Skeletal muscle satellite cell (primary cell): ENCODE measurements at regions not wholly inside any gene's neighbourhood (a gene's known extent, or its start where the extent isn't known, plus 50 kb on each side); places are given as distances from the start of the nearest gene placed in this dataset.
"Not testable (repeated sequence)": the region's sequence is repeated elsewhere in the genome, so short reads cannot be mapped to it uniquely, and the experiment has no call there.

ENCODE experiments used
- H3K27me3 ChIP-seq: 2 replicates; pipeline ENCODE4 v1.7.0; 2013; ENCODE audit warnings: low read length; ENCODE audit not compliant: control insufficient read depth, insufficient read depth
- H3K36me3 ChIP-seq: 2 replicates; pipeline ENCODE4 v1.7.0; 2013; ENCODE audit warnings: mild to moderate bottlenecking, control low read depth, low read length; ENCODE audit not compliant: insufficient read depth
- H3K4me1 ChIP-seq: 2 replicates; pipeline ENCODE4 v1.7.0; 2013; ENCODE audit warnings: low read length; ENCODE audit not compliant: control insufficient read depth, insufficient read depth
- H3K4me2 ChIP-seq: 2 replicates; pipeline ENCODE4 v1.7.0; 2013; ENCODE audit warnings: mild to moderate bottlenecking, low read length
- H3K4me3 ChIP-seq: 2 replicates; pipeline ENCODE4 v1.7.0; 2013; ENCODE audit warnings: low read length
- H3K9ac ChIP-seq: 2 replicates; pipeline ENCODE4 v1.7.0; 2013; ENCODE audit warnings: mild to moderate bottlenecking, low read depth, low read length, moderate library complexity
- H3K9me3 ChIP-seq: replicated peaks from 2 replicates; pipeline ENCODE4 v1.7.0; 2013; ENCODE audit warnings: mild to moderate bottlenecking, control low read depth, low read length

DNA sequence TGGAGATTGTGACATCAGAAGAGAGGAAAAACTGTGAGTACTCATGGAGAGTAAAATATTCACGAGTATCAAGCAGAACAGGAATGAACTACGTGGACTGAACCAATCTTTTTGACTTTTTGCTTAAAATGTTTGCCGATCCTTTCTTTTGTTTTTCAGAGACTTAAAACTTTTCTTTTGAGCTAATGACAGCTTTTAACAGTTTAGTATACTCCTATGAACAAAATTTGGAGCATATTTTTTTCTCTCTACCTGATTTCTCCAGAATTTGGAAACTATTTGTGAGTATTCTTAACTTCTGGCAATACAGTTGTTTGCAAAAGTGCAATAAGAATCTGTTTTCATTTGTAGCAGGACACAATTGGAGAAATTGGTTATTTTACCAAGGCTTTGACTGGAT is 786.3 kb downstream of the SORCS1 start:
- no peak overlapping the region for H3K9ac ChIP-seq
- H3K4me2 ChIP-seq = no peak overlapping the region
- H3K4me3 ChIP-seq = no peak overlapping the region
- no peaks in the 10 kb centered on the region for H3K36me3 ChIP-seq
- no peaks in the 10 kb centered on the region for H3K27me3 ChIP-seq
- no peaks in the 10 kb centered on the region for H3K9me3 ChIP-seq
- no peaks in the 10 kb centered on the region for H3K4me1 ChIP-seq

DNA sequence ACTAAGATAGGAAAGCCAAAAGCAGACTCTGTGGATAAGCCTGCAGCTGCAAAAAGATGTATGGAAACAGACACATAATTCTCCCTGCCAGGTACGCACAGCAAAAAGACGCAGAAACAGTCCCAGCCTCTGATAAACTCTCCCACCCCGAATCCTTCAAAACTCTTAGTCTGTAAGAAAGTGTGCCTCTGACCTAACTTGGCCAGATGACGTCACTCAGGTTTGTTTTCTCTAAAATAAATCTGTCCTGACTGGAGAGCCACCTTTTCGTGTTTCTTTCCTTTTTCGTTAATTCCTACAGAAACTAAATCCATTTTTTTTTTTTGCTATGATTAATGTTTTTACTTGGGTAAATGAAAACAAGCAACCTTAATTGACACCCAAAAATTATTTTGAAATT is 793.8 kb downstream of the SORCS1 start:
- H3K9ac ChIP-seq = no peak overlapping the region
- no peak overlapping the region for H3K4me3 ChIP-seq
- no peaks in the 10 kb centered on the region for H3K27me3 ChIP-seq
- no peaks in the 10 kb centered on the region for H3K36me3 ChIP-seq
- no peaks in the 10 kb centered on the region for H3K9me3 ChIP-seq
- H3K4me1 ChIP-seq = no peaks in the 10 kb centered on the region
- H3K4me2 ChIP-seq = no peak overlapping the region

DNA sequence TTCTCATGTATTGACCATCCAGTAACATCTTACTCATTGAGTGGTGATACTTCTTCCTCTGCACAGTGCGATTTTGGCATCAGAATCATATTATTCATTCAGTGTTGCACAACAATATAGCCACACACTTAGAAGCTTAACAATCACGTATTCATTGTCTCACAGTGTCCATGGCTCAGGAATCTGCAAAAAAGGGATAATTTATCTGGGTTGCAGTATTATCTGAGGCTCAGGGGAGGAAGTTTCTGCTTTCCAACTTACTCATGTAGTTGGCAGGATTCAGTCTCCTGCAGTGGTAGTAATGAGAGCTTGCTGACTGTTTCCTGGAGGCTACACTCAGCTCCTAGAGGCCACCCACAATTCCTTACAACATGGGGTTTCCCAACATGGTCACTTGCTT is 803.6 kb downstream of the SORCS1 start:
- H3K4me3 ChIP-seq = no peak overlapping the region
- no peak overlapping the region for H3K4me2 ChIP-seq
- no peaks in the 10 kb centered on the region for H3K9me3 ChIP-seq
- H3K4me1 ChIP-seq = no peaks in the 10 kb centered on the region
- no peaks in the 10 kb centered on the region for H3K36me3 ChIP-seq
- H3K27me3 ChIP-seq = no peaks in the 10 kb centered on the region
- H3K9ac ChIP-seq = no peak overlapping the region

DNA sequence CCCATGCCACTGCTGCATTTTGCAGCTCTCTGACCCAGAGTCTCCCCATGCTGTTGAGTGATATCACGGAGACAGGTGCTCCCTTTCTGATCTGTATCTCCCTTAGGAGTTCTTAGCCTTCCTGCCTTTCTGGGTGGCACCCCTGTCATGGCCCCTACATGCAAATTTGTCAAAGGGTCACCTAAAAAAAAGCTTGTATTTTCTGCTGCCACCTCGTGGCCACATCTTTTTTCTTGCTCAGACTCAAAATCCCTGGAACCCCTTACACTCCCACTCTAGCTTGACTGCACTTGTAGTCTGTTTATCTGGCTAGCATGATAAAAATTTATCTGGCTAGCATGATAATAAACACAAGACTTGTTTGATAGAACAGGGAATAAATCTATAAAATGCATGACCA is 809.1 kb downstream of the SORCS1 start:
- Histone ChIP-seq H3K4me1 (no peaks in the 10 kb centered on the region), H3K4me3 (no peak overlapping the region), H3K36me3 (no peaks in the 10 kb centered on the region), H3K9me3 (no peaks in the 10 kb centered on the region), H3K27me3 (no peaks in the 10 kb centered on the region), H3K9ac (no peak overlapping the region), H3K4me2 (no peak overlapping the region)

DNA sequence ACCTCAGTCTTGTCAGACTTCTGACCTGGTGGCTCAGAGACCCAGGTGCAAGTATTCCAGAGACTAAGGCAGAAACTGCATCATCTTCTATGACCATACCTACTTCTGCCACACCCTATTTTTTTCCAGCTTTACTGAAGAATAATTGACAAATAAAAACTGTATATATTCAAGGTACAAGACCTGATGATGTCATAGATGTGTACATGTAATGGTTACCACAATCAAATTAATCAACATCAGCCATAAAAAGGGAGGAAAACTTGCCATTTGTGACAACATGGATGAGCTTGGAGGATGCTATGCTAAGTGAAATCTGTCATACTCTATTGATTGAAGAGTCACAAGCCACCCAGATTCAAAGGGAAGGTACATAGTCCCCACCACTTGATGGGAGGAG is 815.6 kb downstream of the SORCS1 start:
- Histone ChIP-seq H3K36me3 (no peaks in the 10 kb centered on the region), H3K9me3 (no peaks in the 10 kb centered on the region), H3K4me3 (no peak overlapping the region), H3K4me2 (no peak overlapping the region), H3K4me1 (no peaks in the 10 kb centered on the region), H3K9ac (no peak overlapping the region), H3K27me3 (no peaks in the 10 kb centered on the region)

DNA sequence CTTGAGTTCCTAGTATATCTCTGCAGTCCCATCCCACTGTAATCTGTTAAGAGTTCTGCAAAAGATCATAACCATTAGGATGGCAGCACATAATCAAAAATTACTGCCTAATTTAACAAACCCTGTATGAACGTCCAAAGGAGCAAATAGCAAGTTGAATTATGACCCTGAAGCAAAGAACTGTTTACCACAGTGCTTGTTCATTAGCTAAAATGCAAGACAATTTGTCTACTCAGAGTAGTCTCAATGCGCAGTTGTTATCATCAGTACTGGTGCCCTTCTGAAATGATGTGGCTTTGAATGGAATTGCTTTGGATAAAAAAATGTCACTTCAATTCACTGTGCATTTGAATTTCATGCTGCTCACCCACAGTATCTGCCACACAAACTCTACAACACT is 817.0 kb downstream of the SORCS1 start:
- H3K9ac ChIP-seq = no peak overlapping the region
- no peak overlapping the region for H3K4me2 ChIP-seq
- H3K9me3 ChIP-seq = no peaks in the 10 kb centered on the region
- H3K27me3 ChIP-seq = no peaks in the 10 kb centered on the region
- no peak overlapping the region for H3K4me3 ChIP-seq
- no peaks in the 10 kb centered on the region for H3K36me3 ChIP-seq
- no peaks in the 10 kb centered on the region for H3K4me1 ChIP-seq

DNA sequence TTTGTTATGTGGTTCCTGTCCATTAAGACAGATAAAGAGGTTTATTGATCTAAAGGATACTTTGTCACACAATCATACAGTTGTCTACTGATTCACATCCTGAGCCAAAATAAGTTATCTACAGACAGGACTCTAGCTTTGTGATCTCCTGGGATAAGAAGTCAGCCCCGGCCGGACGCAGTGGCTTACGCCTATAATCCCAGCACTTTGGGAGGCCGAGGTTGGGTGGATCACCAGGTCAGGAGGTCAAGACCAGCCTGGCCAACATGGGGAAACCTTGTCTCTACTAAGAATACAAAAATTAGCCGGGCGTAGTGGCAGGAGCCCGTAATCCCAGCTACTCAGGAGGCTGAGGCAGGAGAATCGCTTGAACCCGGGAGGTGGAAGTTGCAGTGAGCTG is 821.0 kb downstream of the SORCS1 start:
- not testable (repeated sequence) for H3K36me3 ChIP-seq, H3K4me2 ChIP-seq, H3K4me3 ChIP-seq, H3K27me3 ChIP-seq, H3K9me3 ChIP-seq, H3K9ac ChIP-seq, H3K4me1 ChIP-seq

DNA sequence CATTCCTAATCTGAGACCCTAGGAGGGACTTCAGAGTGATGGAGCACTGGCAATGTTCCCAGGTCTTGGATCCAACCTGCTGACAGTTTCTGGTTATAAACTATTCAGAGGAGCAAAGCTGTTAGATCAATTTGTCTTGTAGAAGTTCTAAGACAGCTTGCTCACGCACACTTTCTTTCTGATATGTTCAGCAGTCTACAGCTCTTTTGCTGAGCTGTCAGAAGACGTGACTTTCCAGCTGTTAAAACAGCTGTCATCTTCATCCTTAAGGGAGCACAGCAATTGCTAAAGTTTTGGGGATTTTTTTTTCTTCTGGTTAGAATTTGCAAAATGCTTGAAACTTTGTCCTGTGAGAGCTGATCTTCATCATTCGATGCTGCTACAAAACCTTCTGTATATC is 823.1 kb downstream of the SORCS1 start:
- Histone ChIP-seq H3K4me2 (no peak overlapping the region), H3K4me3 (no peak overlapping the region), H3K9me3 (no peaks in the 10 kb centered on the region), H3K4me1 (no peaks in the 10 kb centered on the region), H3K36me3 (no peaks in the 10 kb centered on the region), H3K9ac (no peak overlapping the region), H3K27me3 (no peaks in the 10 kb centered on the region)

DNA sequence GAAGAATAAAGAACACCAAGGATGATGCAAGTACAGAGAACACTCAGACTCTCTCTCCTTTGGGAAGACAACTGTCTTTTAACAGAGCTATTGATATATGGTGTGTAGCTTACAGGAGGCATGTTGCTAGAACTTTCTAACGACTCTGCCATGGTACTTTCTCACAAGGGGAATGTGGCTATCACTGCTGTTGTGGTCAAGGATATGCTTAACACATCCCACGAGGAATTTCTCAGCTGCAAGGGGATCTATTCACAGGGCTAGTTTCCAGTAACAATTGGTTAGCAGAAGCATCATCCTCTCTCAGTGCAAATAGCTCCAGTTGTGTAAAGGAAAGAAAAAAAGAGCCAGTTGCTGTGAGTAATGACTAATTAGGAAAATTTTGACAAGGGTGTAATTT is 826.0 kb downstream of the SORCS1 start:
- no peak overlapping the region for H3K4me3 ChIP-seq
- H3K4me1 ChIP-seq = no peaks in the 10 kb centered on the region
- no peak overlapping the region for H3K9ac ChIP-seq
- H3K4me2 ChIP-seq = no peak overlapping the region
- H3K36me3 ChIP-seq = no peaks in the 10 kb centered on the region
- H3K27me3 ChIP-seq = no peaks in the 10 kb centered on the region
- peaks cover 4% of the 10 kb centered on the region for H3K9me3 ChIP-seq

DNA sequence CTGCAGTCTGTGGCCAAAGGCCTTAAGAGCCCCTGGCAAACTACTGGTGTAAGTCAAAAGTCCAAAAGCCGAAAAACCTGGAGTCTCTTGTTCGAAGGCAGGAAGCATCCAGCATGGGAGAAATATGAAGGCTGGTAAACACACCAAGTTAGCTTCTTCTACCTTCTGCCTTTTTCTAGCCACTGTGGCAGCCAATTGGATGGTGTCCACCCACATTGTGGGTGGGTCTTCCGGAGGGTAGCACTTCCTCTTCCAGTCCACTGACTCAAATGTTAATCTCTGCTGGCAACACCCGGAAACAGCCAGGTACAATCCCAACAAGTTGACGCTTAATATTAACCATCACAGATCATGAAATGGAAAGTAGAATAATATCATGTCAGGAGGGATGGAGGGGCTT is 827.6 kb downstream of the SORCS1 start:
- Histone ChIP-seq H3K9ac (no peak overlapping the region), H3K9me3 (peaks cover 4% of the 10 kb centered on the region), H3K4me1 (no peaks in the 10 kb centered on the region), H3K4me3 (no peak overlapping the region), H3K4me2 (no peak overlapping the region), H3K27me3 (no peaks in the 10 kb centered on the region), H3K36me3 (no peaks in the 10 kb centered on the region)

DNA sequence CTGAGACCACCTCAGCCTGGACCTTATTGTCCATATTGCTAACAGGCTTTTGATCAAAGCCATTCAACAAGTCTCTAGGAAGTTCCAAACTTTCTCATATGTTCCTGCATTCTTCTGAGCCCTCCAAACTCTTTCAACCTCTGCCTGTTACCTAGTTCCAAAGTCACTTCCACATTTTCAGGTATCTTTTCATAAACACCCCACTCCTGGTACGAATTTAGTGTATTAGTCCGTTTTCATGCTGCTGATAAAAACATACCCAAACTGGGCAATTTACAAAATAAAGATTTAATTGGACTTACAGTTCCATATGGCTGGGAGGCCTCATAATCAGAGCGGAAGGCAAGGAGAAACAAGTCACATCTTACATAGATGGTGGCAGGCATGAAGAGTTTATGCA is 836.8 kb downstream of the SORCS1 start:
- no peak overlapping the region for H3K4me3 ChIP-seq
- H3K9ac ChIP-seq = no peak overlapping the region
- no peaks in the 10 kb centered on the region for H3K9me3 ChIP-seq
- no peaks in the 10 kb centered on the region for H3K27me3 ChIP-seq
- no peaks in the 10 kb centered on the region for H3K4me1 ChIP-seq
- no peak overlapping the region for H3K4me2 ChIP-seq
- no peaks in the 10 kb centered on the region for H3K36me3 ChIP-seq

DNA sequence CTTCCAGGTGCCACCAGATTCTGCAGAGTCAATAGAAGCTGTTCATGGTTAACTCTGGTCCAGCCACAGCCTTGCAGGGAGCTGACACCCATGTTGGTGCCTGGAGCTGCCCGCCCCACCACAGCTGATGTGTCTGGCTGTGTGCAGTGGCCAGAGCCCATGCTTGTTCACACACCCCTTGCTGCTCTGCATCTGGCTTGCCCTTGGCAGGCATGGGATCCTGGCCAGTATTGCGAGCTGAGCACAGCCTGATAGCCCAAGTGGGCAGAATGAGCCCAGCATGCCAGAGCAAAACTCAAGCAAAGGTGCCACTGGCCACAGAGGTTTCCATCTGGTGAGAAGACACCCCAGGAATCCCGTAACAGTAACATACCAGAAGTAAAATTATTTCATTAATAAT is 843.6 kb downstream of the SORCS1 start:
- Histone ChIP-seq H3K9me3 (no peaks in the 10 kb centered on the region), H3K4me2 (no peak overlapping the region), H3K36me3 (no peaks in the 10 kb centered on the region), H3K27me3 (no peaks in the 10 kb centered on the region), H3K4me1 (no peaks in the 10 kb centered on the region), H3K4me3 (no peak overlapping the region), H3K9ac (no peak overlapping the region)

DNA sequence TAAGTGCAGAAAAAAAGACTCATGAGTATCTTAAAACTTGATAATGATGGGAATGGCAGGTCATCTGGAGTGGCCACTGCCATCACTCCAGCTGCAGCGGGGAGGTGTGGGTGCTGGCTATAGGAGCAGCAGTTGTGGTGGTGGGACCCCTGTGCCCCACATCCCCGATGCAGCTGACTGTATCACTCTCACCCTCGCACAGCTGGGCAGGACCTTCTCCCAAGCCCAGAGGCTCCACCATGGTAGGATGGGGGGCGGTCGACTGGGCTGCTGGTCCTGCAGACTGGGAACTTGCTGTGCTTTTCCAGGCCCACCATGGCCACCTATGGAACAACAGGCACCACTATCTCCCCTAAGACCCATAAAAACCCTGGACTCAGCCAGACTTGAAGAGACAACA is 844.4 kb downstream of the SORCS1 start:
- no peaks in the 10 kb centered on the region for H3K36me3 ChIP-seq
- H3K4me3 ChIP-seq = no peak overlapping the region
- H3K27me3 ChIP-seq = no peaks in the 10 kb centered on the region
- no peak overlapping the region for H3K4me2 ChIP-seq
- H3K9me3 ChIP-seq = no peaks in the 10 kb centered on the region
- H3K4me1 ChIP-seq = no peaks in the 10 kb centered on the region
- H3K9ac ChIP-seq = no peak overlapping the region
